Skeletal muscle cell (primary cell): ENCODE measurements at regions not wholly inside any gene's neighbourhood (a gene's known extent, or its start where the extent isn't known, plus 50 kb on each side); places are given as distances from the start of the nearest gene placed in this dataset.
A peak's percentile ranks its signal among the peaks of the same experiment; 100 is the strongest.
"Not testable (repeated sequence)": the region's sequence is repeated elsewhere in the genome, so short reads cannot be mapped to it uniquely, and the experiment has no call there.

Experiments
- DNase-seq: peaks from one replicate; pipeline ENCODE4 v3.0.0-alpha.2; 2010; ENCODE audit warnings: low read depth
- H3K4me3 ChIP-seq: 2 replicates; pipeline ENCODE4 v1.5.1; 2011; ENCODE audit warnings: low read depth, mild to moderate bottlenecking, control low read depth, low read length, moderate library complexity

DNA sequence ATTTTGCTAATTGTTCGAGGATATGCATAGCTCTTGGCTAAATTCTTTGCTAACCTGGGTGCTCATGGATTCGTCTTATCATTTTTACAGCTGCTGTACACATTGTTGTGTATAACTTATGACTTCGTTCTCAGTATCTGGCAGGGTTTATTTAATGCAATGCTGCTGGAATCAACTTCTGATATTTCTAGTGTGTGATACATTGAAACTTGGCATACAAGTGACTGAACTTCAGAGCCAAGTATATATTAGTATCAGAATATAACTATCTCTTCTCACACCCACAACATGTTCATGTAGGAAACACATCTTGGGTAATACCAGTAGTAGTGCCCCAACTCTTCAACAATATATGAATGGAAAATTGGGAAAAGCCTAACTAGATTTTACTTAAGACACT, 764.2 kb downstream of the TENT5A start:
- DNase-seq: no peak

GRCh38 chr6:80981226-80981625, 771.3 kb downstream of the TENT5A start:
- H3K4me3 ChIP-seq, DNase-seq: not testable (repeated sequence)

More for the DNA sequence above, 764.2 kb downstream of the TENT5A start:
- H3K4me3 ChIP-seq: no peak overlapping the region

- no peak overlapping the region for H3K4me3 ChIP-seq
- no peak for DNase-seq
Observed at GRCh38 chr6:80976336-80976735, 776.1 kb downstream of the TENT5A start.

DNA sequence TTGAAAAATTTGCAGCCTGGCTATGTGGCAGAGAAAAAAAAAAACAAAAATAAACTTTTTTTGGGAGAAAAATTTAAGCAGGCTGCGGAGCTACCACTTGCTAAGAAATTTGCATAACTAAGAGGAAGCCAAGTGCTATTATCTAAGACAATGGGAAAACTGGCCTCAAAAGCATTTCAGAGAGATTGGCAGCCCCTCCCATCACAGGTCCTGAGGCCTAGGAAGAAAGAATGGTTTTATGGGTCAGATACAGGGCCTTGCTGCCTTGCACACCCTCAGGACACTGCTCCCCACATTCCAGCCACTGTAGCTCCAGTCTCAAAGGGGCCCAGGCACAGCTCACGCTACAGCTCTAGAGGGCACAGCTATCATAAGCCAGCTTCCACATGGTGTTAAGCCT, 777.9 kb downstream of the TENT5A start:
- DNase-seq: no peak
- H3K4me3 ChIP-seq: no peak overlapping the region

DNA sequence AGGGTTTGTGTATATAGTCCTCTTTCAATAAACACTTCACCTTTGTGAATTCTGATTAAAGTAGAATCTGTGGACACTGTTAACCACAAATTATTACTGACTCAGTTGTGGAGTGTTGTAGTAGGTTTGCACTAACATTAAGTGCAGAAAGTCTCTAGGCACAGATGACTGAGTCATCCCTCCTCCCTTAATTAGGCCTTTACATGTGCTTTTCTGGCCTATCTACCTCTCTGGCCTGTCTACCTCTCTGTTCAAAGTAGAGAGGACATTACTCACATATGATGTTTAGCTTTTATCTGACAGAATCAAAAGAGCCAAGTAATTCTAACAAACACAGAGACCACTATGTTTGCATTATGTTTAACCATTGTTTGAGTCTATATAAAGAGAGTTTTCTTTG, 783.0 kb downstream of the TENT5A start:
- no peak for DNase-seq
- H3K4me3 ChIP-seq: no peak overlapping the region

DNA sequence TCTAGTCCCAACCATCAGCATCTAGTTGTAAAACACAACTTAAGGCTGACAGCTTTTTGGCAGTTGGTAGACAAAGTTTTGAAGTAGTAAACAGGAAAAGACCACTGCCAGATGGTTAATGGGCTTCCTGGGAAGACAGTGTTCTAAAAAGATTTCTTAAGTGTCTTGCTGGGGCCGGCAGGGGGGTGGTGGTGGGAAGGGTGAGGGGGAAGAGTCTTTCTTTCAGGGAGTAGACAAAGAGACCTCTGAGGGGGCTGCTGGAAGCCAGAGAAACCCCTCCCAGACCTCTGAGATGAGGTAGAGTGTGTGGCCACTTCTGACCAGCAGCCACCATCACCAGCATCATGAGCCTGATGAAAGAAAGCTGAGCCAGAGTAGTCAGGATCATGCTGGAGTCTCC, 784.9 kb downstream of the TENT5A start:
- H3K4me3 ChIP-seq: no peak overlapping the region
- DNase-seq: no peak

GRCh38 chr6:80962382-80962781, 790.1 kb downstream of the TENT5A start:
- H3K4me3 ChIP-seq: no peak overlapping the region
- DNase-seq: no peak

- no peak overlapping the region for H3K4me3 ChIP-seq
- DNase-seq: no peak
Observed at GRCh38 chr6:80961166-80961565, 791.3 kb downstream of the TENT5A start.

- no peak overlapping the region for H3K4me3 ChIP-seq
- no peak for DNase-seq
Observed at GRCh38 chr6:80959034-80959433, 793.4 kb downstream of the TENT5A start.

- no peak overlapping the region for H3K4me3 ChIP-seq
- DNase-seq: no peak
Observed at GRCh38 chr6:80956898-80957297, 795.6 kb downstream of the TENT5A start.

- H3K4me3 ChIP-seq, DNase-seq: not testable (repeated sequence)
Observed at GRCh38 chr6:80952479-80952878, 800.0 kb downstream of the TENT5A start.

DNA sequence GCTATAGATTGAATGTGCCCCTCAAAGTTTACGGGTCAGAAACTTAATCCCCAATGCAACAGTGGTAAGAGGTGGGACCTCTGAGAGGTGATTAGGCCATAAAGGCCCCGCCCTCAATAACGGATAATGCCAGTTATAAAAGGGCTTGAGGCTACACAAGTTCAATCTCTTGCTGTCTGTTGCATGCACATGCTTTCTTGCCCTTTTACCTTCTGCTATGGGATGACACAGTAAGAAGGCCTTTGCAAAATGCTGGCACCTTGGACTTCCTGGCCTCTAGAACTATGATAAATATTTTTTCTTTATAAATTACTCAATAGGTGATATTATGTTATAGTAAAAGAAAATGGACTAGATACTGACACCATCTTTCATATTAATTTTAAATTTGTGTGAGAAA, 806.1 kb downstream of the TENT5A start:
- DNase-seq: no peak
- no peak overlapping the region for H3K4me3 ChIP-seq

DNA sequence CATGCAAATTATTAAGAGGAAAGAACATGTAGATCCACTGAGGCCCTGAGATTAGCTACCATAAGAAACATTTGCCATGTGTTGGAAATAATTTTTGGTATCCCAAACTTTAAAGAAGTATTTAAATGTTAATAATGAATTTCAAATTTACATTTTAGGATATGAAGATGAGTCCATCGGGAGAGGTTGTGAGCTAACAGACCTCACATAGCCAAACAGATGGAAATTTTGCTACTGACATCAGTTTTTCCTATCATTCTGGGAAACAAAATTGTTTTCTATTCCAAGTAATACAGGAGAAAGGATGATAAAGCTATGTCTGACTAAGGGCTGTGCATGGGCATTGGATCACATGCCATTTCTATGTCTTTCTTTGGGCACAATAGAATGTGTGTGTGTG, 809.6 kb downstream of the TENT5A start:
- no peak for DNase-seq
- no peak overlapping the region for H3K4me3 ChIP-seq

- H3K4me3 ChIP-seq: no peak overlapping the region
- no peak for DNase-seq
Observed at GRCh38 chr6:80940976-80941375, 811.5 kb downstream of the TENT5A start.

GRCh38 chr6:80940571-80940970, 811.9 kb downstream of the TENT5A start:
- no peak overlapping the region for H3K4me3 ChIP-seq
- DNase-seq: no peak

- DNase-seq: no peak
- H3K4me3 ChIP-seq: no peak overlapping the region
Observed at GRCh38 chr6:80939898-80940297, 812.6 kb downstream of the TENT5A start.

DNA sequence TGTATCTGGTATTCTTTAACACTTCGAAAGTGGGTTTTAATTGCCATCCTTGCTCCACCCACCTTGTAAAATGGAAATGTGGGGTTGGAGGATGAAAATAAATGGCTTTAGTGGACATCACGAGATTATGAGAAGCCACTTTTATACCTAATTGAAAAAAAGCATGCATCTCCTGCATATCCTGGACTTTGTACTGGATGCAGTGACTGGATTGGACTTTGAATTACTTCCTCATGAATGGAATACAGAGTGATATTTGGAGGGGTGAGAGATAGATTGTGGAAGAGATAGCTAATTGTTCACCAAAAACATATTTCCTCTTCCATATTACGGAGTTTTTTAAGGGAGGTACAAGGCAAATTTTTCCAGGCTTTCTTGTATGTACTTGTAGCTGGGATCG, 813.0 kb downstream of the TENT5A start:
- DNase-seq: no peak
- H3K4me3 ChIP-seq: no peak overlapping the region

GRCh38 chr6:80938131-80938530, 814.4 kb downstream of the TENT5A start:
- no peak overlapping the region for H3K4me3 ChIP-seq
- no peak for DNase-seq

GRCh38 chr6:80932359-80932758, 820.1 kb downstream of the TENT5A start:
- H3K4me3 ChIP-seq: no peak overlapping the region
- DNase-seq: peak; percentile 64

GRCh38 chr6:80930376-80930775, 822.1 kb downstream of the TENT5A start:
- DNase-seq: no peak
- no peak overlapping the region for H3K4me3 ChIP-seq

- no peak for DNase-seq
- H3K4me3 ChIP-seq: no peak overlapping the region
Observed at GRCh38 chr6:80923816-80924215, 817.3 kb downstream of the BCKDHB start.

DNA sequence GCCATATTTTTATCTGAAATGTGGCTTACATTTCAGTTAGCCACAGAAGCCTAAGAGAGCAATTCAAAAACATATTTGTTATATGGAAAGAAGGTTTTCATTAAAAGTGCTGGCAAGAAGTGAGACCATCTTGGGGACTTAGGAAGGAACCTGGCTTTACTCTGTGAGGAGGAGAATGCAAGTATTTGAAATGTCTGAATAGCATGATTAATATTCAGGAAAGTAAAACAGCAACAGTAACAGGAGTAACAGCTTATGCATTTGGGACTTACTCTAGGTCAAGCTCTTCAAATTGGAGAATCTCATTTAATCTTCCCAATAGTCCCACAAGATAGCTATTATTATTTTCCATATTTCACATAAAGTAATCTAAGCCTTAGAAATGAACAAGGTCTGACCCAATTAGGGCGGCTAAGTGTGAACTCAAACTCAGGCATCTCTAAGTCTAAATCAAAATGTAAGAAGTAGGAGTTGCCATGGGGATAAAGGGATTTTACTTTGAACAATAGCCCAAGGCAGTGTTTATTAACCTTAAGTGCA, 816.5 kb downstream of the BCKDHB start:
- H3K4me3 ChIP-seq: no peak overlapping the region
- DNase-seq: no peak
